ENCODE measurements at regions not wholly inside any gene's neighbourhood (a gene's known extent, or its start where the extent isn't known, plus 50 kb on each side); places are given as distances from the start of the nearest gene placed in this dataset.
A peak's percentile ranks its signal among the peaks of the same experiment; 100 is the strongest.

DNA sequence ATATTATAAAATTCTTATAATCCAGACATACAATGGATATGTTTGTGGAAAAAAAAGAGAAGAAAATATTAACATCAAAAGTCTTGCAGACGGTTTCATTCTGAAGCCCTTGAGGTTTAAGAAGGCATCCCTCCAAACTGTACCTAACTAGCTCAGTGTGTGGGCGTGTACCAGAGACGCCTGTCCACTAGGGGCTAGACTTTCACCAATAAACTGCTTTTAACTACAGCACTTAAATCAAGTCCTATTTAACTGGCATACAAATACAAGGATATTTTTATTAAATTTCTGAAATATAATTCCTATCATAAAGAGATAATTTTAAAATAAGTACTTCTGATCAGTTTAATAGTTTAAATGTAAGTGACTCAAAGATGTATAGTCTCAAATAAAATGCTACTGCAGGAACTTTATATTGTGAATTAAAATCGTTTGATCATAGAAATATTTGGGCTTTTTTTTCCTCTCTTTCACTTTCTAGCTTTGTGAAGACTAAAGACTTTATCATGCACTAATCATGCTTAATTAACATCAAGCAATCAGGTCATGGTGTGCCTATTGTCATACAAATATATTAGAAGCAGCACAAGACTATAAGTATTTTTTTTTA is 437.7 kb downstream of the SATB2 start:
- H3K4me1 Mint-ChIP-seq (ENCODE audit: low read depth): no peaks in the 10 kb centered on the region
- no peak overlapping the region for H3K27ac Mint-ChIP-seq (ENCODE audit: unreplicated experiment)
- peaks cover 9% of the 10 kb centered on the region for H3K27me3 Mint-ChIP-seq (ENCODE audit: low read depth)
- H3K4me3 Mint-ChIP-seq (ENCODE audit: unreplicated experiment): no peak overlapping the region
- TF ChIP-seq, protein P1, sequence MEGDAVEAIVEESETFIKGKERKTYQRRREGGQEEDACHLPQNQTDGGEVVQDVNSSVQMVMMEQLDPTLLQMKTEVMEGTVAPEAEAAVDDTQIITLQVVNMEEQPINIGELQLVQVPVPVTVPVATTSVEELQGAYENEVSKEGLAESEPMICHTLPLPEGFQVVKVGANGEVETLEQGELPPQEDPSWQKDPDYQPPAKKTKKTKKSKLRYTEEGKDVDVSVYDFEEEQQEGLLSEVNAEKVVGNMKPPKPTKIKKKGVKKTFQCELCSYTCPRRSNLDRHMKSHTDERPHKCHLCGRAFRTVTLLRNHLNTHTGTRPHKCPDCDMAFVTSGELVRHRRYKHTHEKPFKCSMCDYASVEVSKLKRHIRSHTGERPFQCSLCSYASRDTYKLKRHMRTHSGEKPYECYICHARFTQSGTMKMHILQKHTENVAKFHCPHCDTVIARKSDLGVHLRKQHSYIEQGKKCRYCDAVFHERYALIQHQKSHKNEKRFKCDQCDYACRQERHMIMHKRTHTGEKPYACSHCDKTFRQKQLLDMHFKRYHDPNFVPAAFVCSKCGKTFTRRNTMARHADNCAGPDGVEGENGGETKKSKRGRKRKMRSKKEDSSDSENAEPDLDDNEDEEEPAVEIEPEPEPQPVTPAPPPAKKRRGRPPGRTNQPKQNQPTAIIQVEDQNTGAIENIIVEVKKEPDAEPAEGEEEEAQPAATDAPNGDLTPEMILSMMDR (IDR thresholded peaks at IDR 0.05): peak; percentile 76
- DNase-seq (ENCODE audit: low spot score): no peak
- H3K9me3 Mint-ChIP-seq (ENCODE audit: low read depth): no peaks in the 10 kb centered on the region
- H3K36me3 Mint-ChIP-seq (ENCODE audit: low read depth): no peaks in the 10 kb centered on the region

DNA sequence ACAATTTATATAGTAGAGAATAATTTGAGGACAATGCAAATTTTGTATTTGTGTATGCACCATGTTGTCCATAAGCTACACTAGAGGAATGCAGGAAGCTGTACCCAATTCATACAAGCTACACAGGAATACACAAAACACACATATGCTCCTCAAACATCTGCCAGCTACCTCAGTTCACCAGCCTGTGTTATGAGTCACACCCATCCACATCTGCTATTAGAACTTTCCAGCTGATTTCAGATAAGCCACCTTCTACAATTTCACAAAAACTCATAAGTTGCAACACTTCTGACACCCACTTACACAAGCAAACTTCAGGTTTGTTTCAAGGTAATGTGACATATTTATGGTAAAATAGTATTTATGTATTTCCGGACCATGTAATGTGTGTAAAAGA is 438.9 kb downstream of the SATB2 start:
- Mint-ChIP-seq H3K27ac (ENCODE audit: unreplicated experiment) (no peak overlapping the region), H3K27me3 (ENCODE audit: low read depth) (peaks cover 9% of the 10 kb centered on the region), H3K4me3 (ENCODE audit: unreplicated experiment) (no peak overlapping the region), H3K36me3 (ENCODE audit: low read depth) (no peaks in the 10 kb centered on the region), H3K9me3 (ENCODE audit: low read depth) (no peaks in the 10 kb centered on the region), H3K4me1 (ENCODE audit: low read depth) (no peaks in the 10 kb centered on the region)
- DNase-seq (ENCODE audit: low spot score): no peak
- TF ChIP-seq, protein P1 (IDR thresholded peaks at IDR 0.05): no peak

DNA sequence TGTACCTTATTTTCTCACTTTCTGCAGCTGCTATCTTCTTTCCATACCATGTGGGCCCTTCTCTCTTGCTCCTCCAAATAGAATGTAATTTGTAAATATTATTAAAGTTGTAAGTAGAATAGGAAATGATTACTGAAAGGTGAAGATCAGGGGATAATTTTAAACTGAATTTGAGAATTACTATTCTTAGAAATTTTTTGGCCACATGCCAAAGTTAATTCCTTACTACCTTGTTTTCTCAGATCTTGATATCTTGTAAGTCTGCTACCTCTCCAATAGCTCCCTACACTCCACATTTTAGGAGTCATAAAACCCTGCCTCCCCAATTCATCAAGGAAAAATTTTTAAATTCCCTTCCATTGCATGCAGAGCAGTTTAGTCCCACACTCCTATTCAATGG is 442.7 kb downstream of the SATB2 start:
- H3K36me3 Mint-ChIP-seq (ENCODE audit: low read depth): no peaks in the 10 kb centered on the region
- H3K27ac Mint-ChIP-seq (ENCODE audit: unreplicated experiment): no peak overlapping the region
- DNase-seq (ENCODE audit: low spot score): no peak
- no peaks in the 10 kb centered on the region for H3K4me1 Mint-ChIP-seq (ENCODE audit: low read depth)
- TF ChIP-seq, protein P1 (IDR thresholded peaks at IDR 0.05): no peak
- H3K9me3 Mint-ChIP-seq (ENCODE audit: low read depth): peaks cover 5% of the 10 kb centered on the region
- H3K4me3 Mint-ChIP-seq (ENCODE audit: unreplicated experiment): no peak overlapping the region
- H3K27me3 Mint-ChIP-seq (ENCODE audit: low read depth): peaks cover 4% of the 10 kb centered on the region

DNA sequence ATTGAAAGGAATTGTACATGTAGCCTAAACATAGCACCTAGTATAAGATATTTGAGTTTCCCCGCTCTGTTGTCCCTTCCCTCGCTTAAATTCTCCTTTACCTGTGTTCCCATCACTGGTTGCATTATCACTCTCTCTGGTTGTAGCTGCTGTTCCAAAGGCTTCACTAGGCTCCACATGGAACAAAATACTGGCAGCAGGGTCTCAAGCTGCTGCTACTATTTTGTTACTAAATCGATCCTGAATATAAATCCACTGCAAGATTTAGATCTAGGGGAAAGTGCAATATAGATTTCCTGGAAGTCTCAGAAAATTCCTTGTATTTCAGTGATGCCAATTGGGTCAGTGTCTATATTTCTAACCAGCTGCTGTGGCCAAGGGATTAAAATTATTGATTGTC is 443.5 kb downstream of the SATB2 start:
- Mint-ChIP-seq H3K27ac (ENCODE audit: unreplicated experiment) (no peak overlapping the region), H3K27me3 (ENCODE audit: low read depth) (peaks cover 4% of the 10 kb centered on the region), H3K9me3 (ENCODE audit: low read depth) (peaks cover 12% of the 10 kb centered on the region), H3K4me1 (ENCODE audit: low read depth) (no peaks in the 10 kb centered on the region), H3K36me3 (ENCODE audit: low read depth) (no peaks in the 10 kb centered on the region), H3K4me3 (ENCODE audit: unreplicated experiment) (no peak overlapping the region)
- no peak for DNase-seq (ENCODE audit: low spot score)
- TF ChIP-seq, protein P1 (IDR thresholded peaks at IDR 0.05): no peak

DNA sequence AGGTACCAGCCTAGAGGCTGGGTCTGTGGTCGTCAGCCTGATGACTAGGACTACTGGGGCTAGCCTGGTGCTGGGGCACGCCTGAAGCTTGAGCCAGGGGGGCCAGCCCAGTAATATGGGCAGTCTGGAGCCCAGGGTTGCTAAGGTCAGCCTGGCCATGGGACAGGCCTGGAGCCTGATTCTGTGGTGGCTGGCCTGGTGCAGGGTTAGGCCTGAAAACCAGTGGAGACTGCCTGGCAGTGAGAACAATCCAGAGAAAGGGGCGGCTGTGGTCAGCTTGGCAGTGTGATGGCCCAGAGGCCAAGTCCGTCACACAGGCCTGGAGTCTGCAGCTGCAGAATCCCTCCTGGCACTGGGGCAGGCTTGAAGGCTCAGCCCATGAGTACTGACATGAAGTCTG is 445.8 kb downstream of the SATB2 start:
- H3K27me3 Mint-ChIP-seq (ENCODE audit: low read depth): peaks cover 3% of the 10 kb centered on the region

More for the DNA sequence above, 445.8 kb downstream of the SATB2 start:
- H3K36me3 Mint-ChIP-seq (ENCODE audit: low read depth): no peaks in the 10 kb centered on the region
- peaks cover 28% of the 10 kb centered on the region for H3K9me3 Mint-ChIP-seq (ENCODE audit: low read depth)
- DNase-seq (ENCODE audit: low spot score): no peak
- no peak overlapping the region for H3K27ac Mint-ChIP-seq (ENCODE audit: unreplicated experiment)
- H3K4me1 Mint-ChIP-seq (ENCODE audit: low read depth): no peaks in the 10 kb centered on the region
- H3K4me3 Mint-ChIP-seq (ENCODE audit: unreplicated experiment): no peak overlapping the region
- TF ChIP-seq, protein P1 (IDR thresholded peaks at IDR 0.05): no peak

All from chondrocyte (in vitro differentiated cells).